OCI-LY1 (cell line): ENCODE measurements at regions not wholly inside any gene's neighbourhood (a gene's known extent, or its start where the extent isn't known, plus 50 kb on each side); places are given as distances from the start of the nearest gene placed in this dataset.

ENCODE experiments used
- CTCF ChIP-seq: fragments of 200-600 bp; sonication (generic), shearing (Covaris generic); IDR thresholded peaks from 2 replicates; pipeline ENCODE4 v1.5.1; 2017; ENCODE audit warnings: mild to moderate bottlenecking, antibody characterized with exemption, low read length, moderate library complexity, mixed read lengths
- EZH2 ChIP-seq: fragments of 200-600 bp; sonication (generic), shearing (Covaris generic); IDR thresholded peaks from 2 replicates; pipeline ENCODE4 v1.8.0; 2017; ENCODE audit warnings: borderline replicate concordance, mixed run types, mild to moderate bottlenecking, antibody characterized with exemption, low read length, moderate library complexity, mixed read lengths

- TF ChIP-seq CTCF (no peak), EZH2 (no peak)
These were observed 95.4 kb downstream of the ZNF621 start for GRCh38 chr3:40620151-40620550.
